HepG2 (cell line): ENCODE measurements at regions not wholly inside any gene's neighbourhood (a gene's known extent, or its start where the extent isn't known, plus 50 kb on each side); places are given as distances from the start of the nearest gene placed in this dataset.
A peak's percentile ranks its signal among the peaks of the same experiment; 100 is the strongest.

ENCODE experiments used
- E2F2 ChIP-seq: sonication (generic); formaldehyde crosslinking; IDR thresholded peaks from 2 replicates; pipeline ENCODE4 v1.4.0; 2020; ENCODE audit warnings: missing genetic modification reagents, borderline replicate concordance
- ELF3 ChIP-seq: IDR thresholded peaks from 2 replicates; pipeline ENCODE4 v1.6.1; 2016; ENCODE audit warnings: missing genetic modification reagents, missing compliant biosample characterization
- KMT2A ChIP-seq: sonication (generic); formaldehyde crosslinking; IDR thresholded peaks from 2 replicates; pipeline ENCODE4 v1.4.0; 2020; ENCODE audit warnings: missing genetic modification reagents
- PITX1 ChIP-seq: sonication (generic); formaldehyde crosslinking; IDR thresholded peaks from 2 replicates; pipeline ENCODE4 v1.5.1; 2020; ENCODE audit warnings: mild to moderate bottlenecking, missing genetic modification reagents
- ZBTB3 ChIP-seq: sonication (generic); formaldehyde crosslinking; IDR thresholded peaks from 2 replicates; pipeline ENCODE4 v1.4.0; 2020; ENCODE audit warnings: low read depth, mild to moderate bottlenecking, moderate library complexity, missing genetic modification reagents, borderline replicate concordance
- ZHX1 ChIP-seq: sonication (generic); formaldehyde crosslinking; IDR thresholded peaks from 2 replicates; pipeline ENCODE4 v1.8.1; 2022; ENCODE audit warnings: low read depth, mild to moderate bottlenecking, missing genetic modification reagents
- ZNF382 ChIP-seq: sonication (generic); formaldehyde crosslinking; IDR thresholded peaks from 2 replicates; pipeline ENCODE4 v1.5.0; 2020; ENCODE audit warnings: missing genetic modification reagents, mild to moderate bottlenecking, borderline replicate concordance
- ZNF460 ChIP-seq: sonication (generic); formaldehyde crosslinking; IDR thresholded peaks from 2 replicates; pipeline ENCODE4 v1.5.1; 2020; ENCODE audit warnings: missing genetic modification reagents, mild to moderate bottlenecking, borderline replicate concordance
- ZNF605 ChIP-seq: sonication (generic); formaldehyde crosslinking; IDR thresholded peaks from 2 replicates; pipeline ENCODE4 v1.8.0; 2022; ENCODE audit warnings: mild to moderate bottlenecking, missing genetic modification reagents
- ZNF678 ChIP-seq: sonication (generic); formaldehyde crosslinking; IDR thresholded peaks from 2 replicates; pipeline ENCODE4 v1.4.0; 2020; ENCODE audit warnings: mild to moderate bottlenecking, missing genetic modification reagents
- ZNF816 ChIP-seq: sonication (generic); formaldehyde crosslinking; IDR thresholded peaks from 2 replicates; pipeline ENCODE4 v1.8.0; 2022; ENCODE audit warnings: missing genetic modification reagents, mild to moderate bottlenecking, borderline replicate concordance
- TF ChIP-seq, protein P1 (sequence below): fragments of 450-650 bp; IDR thresholded peaks from 2 replicates; pipeline ENCODE4 v1.6.1; 2016
- TF ChIP-seq, protein P2 (sequence below): sonication (generic); formaldehyde crosslinking; IDR thresholded peaks from 2 replicates; pipeline ENCODE4 v1.5.0; 2020; ENCODE audit warnings: missing genetic modification reagents
- TF ChIP-seq, protein P3 (sequence below): sonication (generic); formaldehyde crosslinking; IDR thresholded peaks from 2 replicates; pipeline ENCODE4 v1.5.0; 2020; ENCODE audit warnings: mild to moderate bottlenecking, missing genetic modification reagents, borderline replicate concordance

DNA sequence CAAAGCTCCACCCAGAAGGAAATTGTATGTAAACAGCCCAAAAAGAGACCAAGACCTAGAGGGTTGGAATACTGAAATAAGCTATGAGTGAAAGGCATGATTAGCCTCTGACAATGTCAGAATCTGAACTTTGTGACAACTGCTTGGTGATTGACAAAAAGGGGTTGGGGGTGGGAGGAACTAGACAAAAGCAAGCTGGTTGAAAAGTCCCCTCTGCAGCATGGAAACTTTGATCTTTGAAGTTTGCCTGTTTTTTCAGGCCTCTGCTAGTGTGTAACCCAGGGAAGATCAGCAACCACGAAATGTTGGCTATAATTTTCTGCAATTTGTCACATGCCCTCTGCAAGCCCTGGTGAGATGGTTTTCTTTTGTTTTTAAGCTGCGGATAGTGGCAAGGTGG, 104.8 kb upstream of the SLC25A13 start (continued):
- TF ChIP-seq ZNF382 (CRISPR knock-in tag) (no peak), E2F2 (CRISPR knock-in tag) (no peak), ZNF678 (CRISPR knock-in tag) (no peak), ZBTB3 (CRISPR knock-in tag) (no peak), ZNF816 (no peak), ZNF605 (CRISPR knock-in tag) (no peak), PITX1 (CRISPR knock-in tag) (no peak), ZHX1 (CRISPR knock-in tag) (no peak), ELF3 (CRISPR knock-in tag) (peak; percentile 37; the same call in 1 of the 2 replicates), KMT2A (CRISPR knock-in tag) (no peak), ZNF460 (CRISPR knock-in tag) (no peak)
- TF ChIP-seq, protein P1, sequence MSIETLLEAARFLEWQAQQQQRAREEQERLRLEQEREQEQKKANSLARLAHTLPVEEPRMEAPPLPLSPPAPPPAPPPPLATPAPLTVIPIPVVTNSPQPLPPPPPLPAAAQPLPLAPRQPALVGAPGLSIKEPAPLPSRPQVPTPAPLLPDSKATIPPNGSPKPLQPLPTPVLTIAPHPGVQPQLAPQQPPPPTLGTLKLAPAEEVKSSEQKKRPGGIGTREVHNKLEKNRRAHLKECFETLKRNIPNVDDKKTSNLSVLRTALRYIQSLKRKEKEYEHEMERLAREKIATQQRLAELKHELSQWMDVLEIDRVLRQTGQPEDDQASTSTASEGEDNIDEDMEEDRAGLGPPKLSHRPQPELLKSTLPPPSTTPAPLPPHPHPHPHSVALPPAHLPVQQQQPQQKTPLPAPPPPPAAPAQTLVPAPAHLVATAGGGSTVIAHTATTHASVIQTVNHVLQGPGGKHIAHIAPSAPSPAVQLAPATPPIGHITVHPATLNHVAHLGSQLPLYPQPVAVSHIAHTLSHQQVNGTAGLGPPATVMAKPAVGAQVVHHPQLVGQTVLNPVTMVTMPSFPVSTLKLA, result no peak
- TF ChIP-seq, protein P2, sequence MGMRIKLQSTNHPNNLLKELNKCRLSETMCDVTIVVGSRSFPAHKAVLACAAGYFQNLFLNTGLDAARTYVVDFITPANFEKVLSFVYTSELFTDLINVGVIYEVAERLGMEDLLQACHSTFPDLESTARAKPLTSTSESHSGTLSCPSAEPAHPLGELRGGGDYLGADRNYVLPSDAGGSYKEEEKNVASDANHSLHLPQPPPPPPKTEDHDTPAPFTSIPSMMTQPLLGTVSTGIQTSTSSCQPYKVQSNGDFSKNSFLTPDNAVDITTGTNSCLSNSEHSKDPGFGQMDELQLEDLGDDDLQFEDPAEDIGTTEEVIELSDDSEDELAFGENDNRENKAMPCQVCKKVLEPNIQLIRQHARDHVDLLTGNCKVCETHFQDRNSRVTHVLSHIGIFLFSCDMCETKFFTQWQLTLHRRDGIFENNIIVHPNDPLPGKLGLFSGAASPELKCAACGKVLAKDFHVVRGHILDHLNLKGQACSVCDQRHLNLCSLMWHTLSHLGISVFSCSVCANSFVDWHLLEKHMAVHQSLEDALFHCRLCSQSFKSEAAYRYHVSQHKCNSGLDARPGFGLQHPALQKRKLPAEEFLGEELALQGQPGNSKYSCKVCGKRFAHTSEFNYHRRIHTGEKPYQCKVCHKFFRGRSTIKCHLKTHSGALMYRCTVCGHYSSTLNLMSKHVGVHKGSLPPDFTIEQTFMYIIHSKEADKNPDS (CRISPR knock-in tag), result no peak
- TF ChIP-seq, protein P3, sequence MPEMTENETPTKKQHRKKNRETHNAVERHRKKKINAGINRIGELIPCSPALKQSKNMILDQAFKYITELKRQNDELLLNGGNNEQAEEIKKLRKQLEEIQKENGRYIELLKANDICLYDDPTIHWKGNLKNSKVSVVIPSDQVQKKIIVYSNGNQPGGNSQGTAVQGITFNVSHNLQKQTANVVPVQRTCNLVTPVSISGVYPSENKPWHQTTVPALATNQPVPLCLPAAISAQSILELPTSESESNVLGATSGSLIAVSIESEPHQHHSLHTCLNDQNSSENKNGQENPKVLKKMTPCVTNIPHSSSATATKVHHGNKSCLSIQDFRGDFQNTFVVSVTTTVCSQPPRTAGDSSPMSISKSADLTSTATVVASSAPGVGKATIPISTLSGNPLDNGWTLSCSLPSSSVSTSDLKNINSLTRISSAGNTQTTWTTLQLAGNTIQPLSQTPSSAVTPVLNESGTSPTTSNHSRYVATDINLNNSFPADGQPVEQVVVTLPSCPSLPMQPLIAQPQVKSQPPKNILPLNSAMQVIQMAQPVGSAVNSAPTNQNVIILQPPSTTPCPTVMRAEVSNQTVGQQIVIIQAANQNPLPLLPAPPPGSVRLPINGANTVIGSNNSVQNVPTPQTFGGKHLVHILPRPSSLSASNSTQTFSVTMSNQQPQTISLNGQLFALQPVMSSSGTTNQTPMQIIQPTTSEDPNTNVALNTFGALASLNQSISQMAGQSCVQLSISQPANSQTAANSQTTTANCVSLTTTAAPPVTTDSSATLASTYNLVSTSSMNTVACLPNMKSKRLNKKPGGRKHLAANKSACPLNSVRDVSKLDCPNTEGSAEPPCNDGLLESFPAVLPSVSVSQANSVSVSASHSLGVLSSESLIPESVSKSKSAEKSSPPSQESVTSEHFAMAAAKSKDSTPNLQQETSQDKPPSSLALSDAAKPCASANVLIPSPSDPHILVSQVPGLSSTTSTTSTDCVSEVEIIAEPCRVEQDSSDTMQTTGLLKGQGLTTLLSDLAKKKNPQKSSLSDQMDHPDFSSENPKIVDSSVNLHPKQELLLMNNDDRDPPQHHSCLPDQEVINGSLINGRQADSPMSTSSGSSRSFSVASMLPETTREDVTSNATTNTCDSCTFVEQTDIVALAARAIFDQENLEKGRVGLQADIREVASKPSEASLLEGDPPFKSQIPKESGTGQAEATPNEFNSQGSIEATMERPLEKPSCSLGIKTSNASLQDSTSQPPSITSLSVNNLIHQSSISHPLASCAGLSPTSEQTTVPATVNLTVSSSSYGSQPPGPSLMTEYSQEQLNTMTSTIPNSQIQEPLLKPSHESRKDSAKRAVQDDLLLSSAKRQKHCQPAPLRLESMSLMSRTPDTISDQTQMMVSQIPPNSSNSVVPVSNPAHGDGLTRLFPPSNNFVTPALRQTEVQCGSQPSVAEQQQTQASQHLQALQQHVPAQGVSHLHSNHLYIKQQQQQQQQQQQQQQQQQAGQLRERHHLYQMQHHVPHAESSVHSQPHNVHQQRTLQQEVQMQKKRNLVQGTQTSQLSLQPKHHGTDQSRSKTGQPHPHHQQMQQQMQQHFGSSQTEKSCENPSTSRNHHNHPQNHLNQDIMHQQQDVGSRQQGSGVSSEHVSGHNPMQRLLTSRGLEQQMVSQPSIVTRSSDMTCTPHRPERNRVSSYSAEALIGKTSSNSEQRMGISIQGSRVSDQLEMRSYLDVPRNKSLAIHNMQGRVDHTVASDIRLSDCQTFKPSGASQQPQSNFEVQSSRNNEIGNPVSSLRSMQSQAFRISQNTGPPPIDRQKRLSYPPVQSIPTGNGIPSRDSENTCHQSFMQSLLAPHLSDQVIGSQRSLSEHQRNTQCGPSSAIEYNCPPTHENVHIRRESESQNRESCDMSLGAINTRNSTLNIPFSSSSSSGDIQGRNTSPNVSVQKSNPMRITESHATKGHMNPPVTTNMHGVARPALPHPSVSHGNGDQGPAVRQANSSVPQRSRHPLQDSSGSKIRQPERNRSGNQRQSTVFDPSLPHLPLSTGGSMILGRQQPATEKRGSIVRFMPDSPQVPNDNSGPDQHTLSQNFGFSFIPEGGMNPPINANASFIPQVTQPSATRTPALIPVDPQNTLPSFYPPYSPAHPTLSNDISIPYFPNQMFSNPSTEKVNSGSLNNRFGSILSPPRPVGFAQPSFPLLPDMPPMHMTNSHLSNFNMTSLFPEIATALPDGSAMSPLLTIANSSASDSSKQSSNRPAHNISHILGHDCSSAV (CRISPR knock-in tag), result no peak
